Uterus (tissue), 3 donors: ENCODE measurements at regions not wholly inside any gene's neighbourhood (a gene's known extent, or its start where the extent isn't known, plus 50 kb on each side); places are given as distances from the start of the nearest gene placed in this dataset.

Source experiments
- DNase-seq, 2 donors: peaks; one replicate each; pipeline ENCODE4 v3.0.0-alpha.2; 2019 to 2020
- H3K27ac ChIP-seq, 2 donors: fragments of 200-600 bp; sonication (generic); 1 replicate in 1 of 2; 2 replicates in 1 of 2; pipeline ENCODE4 v1.5.1; 2016 to 2018
- H3K27me3 ChIP-seq, 2 donors: fragments of 200-600 bp; sonication (generic); one replicate each; pipeline ENCODE4 v1.5.1; 2018 to 2019; ENCODE audit warnings: control low read depth in 1 of 2
- H3K36me3 ChIP-seq, 2 donors: fragments of 200-600 bp; sonication (generic); one replicate each; pipeline ENCODE4 v1.5.1; 2019; ENCODE audit warnings: control low read depth in 1 of 2
- H3K4me1 ChIP-seq, 2 donors: fragments of 200-600 bp; sonication (generic); one replicate each; pipeline ENCODE4 v1.5.1; 2018 to 2019; ENCODE audit warnings: control low read depth in 1 of 2
- H3K4me3 ChIP-seq, 2 donors: fragments of 200-600 bp; sonication (generic); 1 replicate in 1 of 2; 2 replicates in 1 of 2; pipeline ENCODE4 v1.5.1; 2018 to 2019; ENCODE audit warnings: mild to moderate bottlenecking in 1 of 2
- H3K9me3 ChIP-seq, 2 donors: fragments of 200-600 bp; sonication (generic); one replicate each; pipeline ENCODE4 v1.5.1; 2019; ENCODE audit warnings: control low read depth in 1 of 2
- CTCF ChIP-seq, 4 experiments: fragments of 200-600 bp in 2 of 4; fragments of 450-650 bp in 2 of 4; sonication (generic) in 2 of 4; IDR thresholded peaks; one replicate each; pipeline ENCODE4 v1.5.1; 2016 to 2019; ENCODE audit warnings: antibody characterized with exemption in 4 of 4, mild to moderate bottlenecking in 2 of 4, moderate library complexity in 1 of 4
- POLR2A ChIP-seq, 2 donors: fragments of 450-650 bp; IDR thresholded peaks; one replicate each; pipeline ENCODE4 v1.6.1; 2016; ENCODE audit warnings: antibody characterized with exemption in 2 of 2, mild to moderate bottlenecking in 1 of 2, moderate library complexity in 1 of 2
- intact Hi-C: fragments of 100-400 bp; cut with DNase I; formaldehyde crosslinking; loops from one replicate; pipeline ENCODE4 v1.15.1; 2023; ENCODE audit warnings: low total_unique reads
- donor health status: DM: yes; HTN: yes; CAD: no.

GRCh38 chr3:66803206-66803605 lies 194.9 kb upstream of the KBTBD8 start:
- Histone ChIP-seq H3K4me1 (no peaks in the 10 kb centered on the region), H3K4me3 (no peak overlapping the region), H3K27ac (no peak overlapping the region), H3K27me3 (no peaks in the 10 kb centered on the region), H3K9me3 (no peaks in the 10 kb centered on the region), H3K36me3 (no peaks in the 10 kb centered on the region)
- TF ChIP-seq POLR2A (IDR thresholded peaks at IDR 0.05) (no peak), CTCF (IDR thresholded peaks at IDR 0.05) (no peak)
- no peak for DNase-seq
- intact Hi-C loops, result no loop called here

GRCh38 chr3:66803721-66804695 lies 194.1 kb upstream of the KBTBD8 start:
- no peak for TF ChIP-seq POLR2A (IDR thresholded peaks at IDR 0.05)
- H3K27me3 ChIP-seq, result no peaks in the 10 kb centered on the region
- no peaks in the 10 kb centered on the region for H3K9me3 ChIP-seq
- H3K4me3 ChIP-seq, result no peak overlapping the region
- no peak for DNase-seq
- intact Hi-C loops, result no loop called here
- no peak overlapping the region for H3K27ac ChIP-seq
- H3K36me3 ChIP-seq, result no peaks in the 10 kb centered on the region
- H3K4me1 ChIP-seq, result no peaks in the 10 kb centered on the region

GRCh38 chr3:66808891-66809594 lies 189.1 kb upstream of the KBTBD8 start:
- no peak overlapping the region for H3K4me3 ChIP-seq
- H3K27ac ChIP-seq, result no peak overlapping the region
- no peaks in the 10 kb centered on the region for H3K36me3 ChIP-seq
- no peaks in the 10 kb centered on the region for H3K4me1 ChIP-seq
- intact Hi-C loops, result no loop called here
- no peaks in the 10 kb centered on the region for H3K27me3 ChIP-seq
- DNase-seq, result no peak
- no peaks in the 10 kb centered on the region for H3K9me3 ChIP-seq
- no peak for TF ChIP-seq POLR2A (IDR thresholded peaks at IDR 0.05)
- no peak for TF ChIP-seq CTCF (IDR thresholded peaks at IDR 0.05)

- TF ChIP-seq POLR2A (IDR thresholded peaks at IDR 0.05) (no peak), CTCF (IDR thresholded peaks at IDR 0.05) (no peak)
- Histone ChIP-seq H3K4me1 (no peaks in the 10 kb centered on the region), H3K27me3 (no peaks in the 10 kb centered on the region), H3K27ac (no peak overlapping the region), H3K9me3 (no peaks in the 10 kb centered on the region), H3K4me3 (no peak overlapping the region), H3K36me3 (no peaks in the 10 kb centered on the region)
- intact Hi-C loops, result no loop called here
- DNase-seq, result no peak
These were observed 188.5 kb upstream of the KBTBD8 start for GRCh38 chr3:66809595-66809958.

GRCh38 chr3:66812136-66812535 lies 186.0 kb upstream of the KBTBD8 start:
- Histone ChIP-seq H3K36me3 (no peaks in the 10 kb centered on the region), H3K27ac (no peak overlapping the region), H3K27me3 (no peaks in the 10 kb centered on the region), H3K9me3 (no peaks in the 10 kb centered on the region), H3K4me1 (no peaks in the 10 kb centered on the region), H3K4me3 (no peak overlapping the region)
- DNase-seq, result no peak
- no peak for TF ChIP-seq CTCF (IDR thresholded peaks at IDR 0.05)
- no peak for TF ChIP-seq POLR2A (IDR thresholded peaks at IDR 0.05)
- intact Hi-C loops, result loop anchor here (10.0 kb wide), 2 partner anchors 407 to 557 kb away; no protein-coding TSS in a partner anchor
